ENCODE measurements at regions not wholly inside any gene's neighbourhood (a gene's known extent, or its start where the extent isn't known, plus 50 kb on each side); places are given as distances from the start of the nearest gene placed in this dataset.
"Not testable (repeated sequence)": the region's sequence is repeated elsewhere in the genome, so short reads cannot be mapped to it uniquely, and the experiment has no call there.

- no peak for DNase-seq (ENCODE audit: low spot score)
Measured at GRCh38 chr12:23066095-23066494, 441.1 kb downstream of the ETNK1 start.

GRCh38 chr12:23083267-23083666 lies 458.3 kb downstream of the ETNK1 start:
- peak; percentile 94 for DNase-seq (ENCODE audit: low spot score)

- DNase-seq (ENCODE audit: low spot score), result peak; percentile 93
Measured at GRCh38 chr12:23084236-23084995, 459.4 kb downstream of the ETNK1 start.

GRCh38 chr12:23088594-23088993 lies 463.6 kb downstream of the ETNK1 start:
- no peak for DNase-seq (ENCODE audit: low spot score)

GRCh38 chr12:23093488-23093887 lies 468.5 kb downstream of the ETNK1 start:
- DNase-seq (ENCODE audit: low spot score), result no peak

- no peak for DNase-seq (ENCODE audit: low spot score)
Measured at GRCh38 chr12:23096321-23096720, 471.4 kb downstream of the ETNK1 start.

GRCh38 chr12:23098110-23098509 lies 473.1 kb downstream of the ETNK1 start:
- no peak for DNase-seq (ENCODE audit: low spot score)

- DNase-seq (ENCODE audit: low spot score), result peak; percentile 44
Measured at GRCh38 chr12:23098517-23098916, 473.5 kb downstream of the ETNK1 start.

- no peak for DNase-seq (ENCODE audit: low spot score)
Measured at GRCh38 chr12:23099104-23099503, 474.1 kb downstream of the ETNK1 start.

- no peak for DNase-seq (ENCODE audit: low spot score)
Measured at GRCh38 chr12:23099604-23100003, 474.6 kb downstream of the ETNK1 start.

GRCh38 chr12:23108957-23109356 lies 484.0 kb downstream of the ETNK1 start:
- DNase-seq (ENCODE audit: low spot score), result no peak

- DNase-seq (ENCODE audit: low spot score), result no peak
Measured at GRCh38 chr12:23113781-23114180, 488.8 kb downstream of the ETNK1 start.

- no peak for DNase-seq (ENCODE audit: low spot score)
Measured at GRCh38 chr12:23115984-23116383, 491.0 kb downstream of the ETNK1 start.

- DNase-seq (ENCODE audit: low spot score), result no peak
Measured at GRCh38 chr12:23126794-23127193, 501.8 kb downstream of the ETNK1 start.

GRCh38 chr12:23127701-23128100 lies 502.7 kb downstream of the ETNK1 start:
- DNase-seq (ENCODE audit: low spot score), result no peak

- DNase-seq (ENCODE audit: low spot score), result no peak
Measured at GRCh38 chr12:23128462-23128861, 503.5 kb downstream of the ETNK1 start.

GRCh38 chr12:23132357-23132756 lies 507.4 kb downstream of the ETNK1 start:
- DNase-seq (ENCODE audit: low spot score), result no peak

GRCh38 chr12:23133471-23133870 lies 508.5 kb downstream of the ETNK1 start:
- no peak for DNase-seq (ENCODE audit: low spot score)

GRCh38 chr12:23139026-23139425 lies 514.1 kb downstream of the ETNK1 start:
- DNase-seq (ENCODE audit: low spot score), result no peak

- DNase-seq (ENCODE audit: low spot score), result no peak
Measured at GRCh38 chr12:23140710-23141109, 515.7 kb downstream of the ETNK1 start.

GRCh38 chr12:23141335-23141734 lies 516.4 kb downstream of the ETNK1 start:
- no peak for DNase-seq (ENCODE audit: low spot score)

- not testable (repeated sequence) for DNase-seq (ENCODE audit: low spot score)
Measured at GRCh38 chr12:23146070-23146469, 521.1 kb downstream of the ETNK1 start.

- no peak for DNase-seq (ENCODE audit: low spot score)
Measured at GRCh38 chr12:23168459-23168858, 543.5 kb downstream of the ETNK1 start.

Data from H4 (cell line).